BJ (cell line): ENCODE measurements at regions not wholly inside any gene's neighbourhood (a gene's known extent, or its start where the extent isn't known, plus 50 kb on each side); places are given as distances from the start of the nearest gene placed in this dataset.

Experiments
- CTCF ChIA-PET: fragments of 350-600 bp; formaldehyde crosslinking; extraction: SDS; loops from one replicate; lab custom pipeline; 2021; ENCODE audit warnings: antibody characterized with exemption, inconsistent platforms; lab: Yijun Ruan, JAX
- POLR2A ChIA-PET: fragments of 300-600 bp; sonication (Branson Sonifier 250); formaldehyde crosslinking; extraction: SDS; loops from one replicate; lab custom pipeline; 2021; ENCODE audit warnings: antibody characterized with exemption; lab: Charles Lee
- DNase-seq: peaks from one replicate; pipeline ENCODE4 v3.0.0-alpha.2; 2011; ENCODE audit warnings: low read depth
- H3K27me3 ChIP-seq: 2 replicates; pipeline ENCODE4 v1.6.0; 2011; ENCODE audit warnings: low read length; ENCODE audit not compliant: control insufficient read depth, insufficient read depth
- H3K36me3 ChIP-seq: 2 replicates; pipeline ENCODE4 v1.5.1; 2011; ENCODE audit warnings: low read length; ENCODE audit not compliant: control insufficient read depth, insufficient read depth
- H3K4me3 ChIP-seq: 2 replicates; pipeline ENCODE4 v1.5.1; 2011; ENCODE audit warnings: low read depth, mild to moderate bottlenecking, control low read depth, low read length
- TF ChIP-seq, protein P1 (sequence below): IDR thresholded peaks from 2 replicates; pipeline ENCODE4 v1.5.1; 2011; ENCODE audit warnings: low read depth, mild to moderate bottlenecking, control low read depth, inconsistent platforms, low read length, moderate library complexity; ENCODE audit not compliant: insufficient read depth

DNA sequence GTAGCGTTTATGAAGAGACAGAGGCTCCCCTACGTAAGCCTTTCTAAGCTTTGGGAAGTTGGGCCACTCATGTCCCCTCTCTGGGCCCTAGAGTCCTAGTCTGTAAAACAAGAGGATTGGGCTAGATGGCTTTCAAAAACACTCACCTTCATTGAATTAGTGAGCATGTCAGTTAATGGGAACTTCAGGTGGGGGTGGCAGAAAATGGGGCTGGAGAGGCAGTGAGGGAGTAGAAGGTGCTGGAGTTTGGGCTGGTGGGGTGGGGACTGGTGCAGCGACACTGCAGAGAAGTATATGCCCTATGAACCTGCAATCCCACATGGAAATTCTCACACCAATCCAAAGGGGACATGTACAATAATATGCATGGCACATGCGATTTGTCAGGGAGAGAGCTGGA, 182.7 kb downstream of the C1orf94 start:
- TF ChIP-seq, protein P1, sequence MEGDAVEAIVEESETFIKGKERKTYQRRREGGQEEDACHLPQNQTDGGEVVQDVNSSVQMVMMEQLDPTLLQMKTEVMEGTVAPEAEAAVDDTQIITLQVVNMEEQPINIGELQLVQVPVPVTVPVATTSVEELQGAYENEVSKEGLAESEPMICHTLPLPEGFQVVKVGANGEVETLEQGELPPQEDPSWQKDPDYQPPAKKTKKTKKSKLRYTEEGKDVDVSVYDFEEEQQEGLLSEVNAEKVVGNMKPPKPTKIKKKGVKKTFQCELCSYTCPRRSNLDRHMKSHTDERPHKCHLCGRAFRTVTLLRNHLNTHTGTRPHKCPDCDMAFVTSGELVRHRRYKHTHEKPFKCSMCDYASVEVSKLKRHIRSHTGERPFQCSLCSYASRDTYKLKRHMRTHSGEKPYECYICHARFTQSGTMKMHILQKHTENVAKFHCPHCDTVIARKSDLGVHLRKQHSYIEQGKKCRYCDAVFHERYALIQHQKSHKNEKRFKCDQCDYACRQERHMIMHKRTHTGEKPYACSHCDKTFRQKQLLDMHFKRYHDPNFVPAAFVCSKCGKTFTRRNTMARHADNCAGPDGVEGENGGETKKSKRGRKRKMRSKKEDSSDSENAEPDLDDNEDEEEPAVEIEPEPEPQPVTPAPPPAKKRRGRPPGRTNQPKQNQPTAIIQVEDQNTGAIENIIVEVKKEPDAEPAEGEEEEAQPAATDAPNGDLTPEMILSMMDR, result no peak
- H3K27me3 ChIP-seq, result no peaks in the 10 kb centered on the region
- H3K4me3 ChIP-seq, result no peak overlapping the region
- POLR2A ChIA-PET, result no interaction called here
- CTCF ChIA-PET, result no interaction called here
- H3K36me3 ChIP-seq, result no peaks in the 10 kb centered on the region
- no peak for DNase-seq

DNA sequence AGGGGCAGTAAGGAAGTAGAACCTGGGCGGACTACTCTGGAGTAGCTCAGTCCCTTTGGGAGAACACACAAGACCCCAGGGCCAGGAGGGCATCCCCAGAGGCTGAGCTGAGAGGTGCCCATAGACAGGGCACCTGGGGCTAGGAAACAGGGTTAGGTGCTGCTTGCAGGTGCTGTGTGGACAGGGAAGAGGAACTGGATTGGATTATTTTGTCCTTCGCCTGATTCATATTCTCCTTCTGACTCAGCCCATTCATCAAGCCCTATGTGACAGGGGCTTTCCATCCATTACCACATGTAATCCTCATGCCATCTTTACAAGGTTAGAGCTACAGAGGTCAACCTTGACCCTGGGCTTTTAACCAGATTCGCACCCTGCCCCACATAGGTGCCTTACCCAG, 183.9 kb downstream of the C1orf94 start:
- TF ChIP-seq, protein P1, result no peak
- no peak for DNase-seq
- ChIA-PET POLR2A (no interaction called here), CTCF (interaction anchor here (0.8 kb wide), 1 partner anchor 10 kb away, joined by 4 read pairs; no protein-coding TSS in a partner anchor)
- H3K27me3 ChIP-seq, result no peaks in the 10 kb centered on the region
- no peak overlapping the region for H3K4me3 ChIP-seq
- no peaks in the 10 kb centered on the region for H3K36me3 ChIP-seq

DNA sequence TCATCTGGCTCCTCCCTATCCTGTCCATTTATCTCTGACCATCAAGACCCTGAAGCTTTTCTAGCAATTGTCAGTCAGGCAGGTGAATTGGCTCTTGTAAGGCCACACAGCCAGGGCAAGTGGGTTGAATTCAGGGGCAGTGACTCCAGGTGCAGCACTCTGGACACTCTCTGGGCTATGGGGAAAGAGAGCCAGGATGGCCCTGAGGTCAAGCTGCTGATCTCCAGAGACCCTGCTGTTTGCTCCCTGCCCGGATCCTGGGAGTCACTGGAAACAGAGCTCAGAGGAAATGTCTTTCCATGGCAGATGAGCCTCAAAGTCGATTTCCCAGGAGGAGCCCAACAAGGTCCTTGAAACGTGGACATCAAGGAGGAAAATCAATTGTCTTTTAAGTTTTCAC, 184.4 kb downstream of the C1orf94 start:
- ChIA-PET CTCF (interaction anchor here (0.8 kb wide), 1 partner anchor 9 kb away, joined by 4 read pairs; no protein-coding TSS in a partner anchor), POLR2A (no interaction called here)
- no peak for DNase-seq
- Histone ChIP-seq H3K27me3 (no peaks in the 10 kb centered on the region), H3K4me3 (no peak overlapping the region), H3K36me3 (no peaks in the 10 kb centered on the region)
- TF ChIP-seq, protein P1, result no peak

DNA sequence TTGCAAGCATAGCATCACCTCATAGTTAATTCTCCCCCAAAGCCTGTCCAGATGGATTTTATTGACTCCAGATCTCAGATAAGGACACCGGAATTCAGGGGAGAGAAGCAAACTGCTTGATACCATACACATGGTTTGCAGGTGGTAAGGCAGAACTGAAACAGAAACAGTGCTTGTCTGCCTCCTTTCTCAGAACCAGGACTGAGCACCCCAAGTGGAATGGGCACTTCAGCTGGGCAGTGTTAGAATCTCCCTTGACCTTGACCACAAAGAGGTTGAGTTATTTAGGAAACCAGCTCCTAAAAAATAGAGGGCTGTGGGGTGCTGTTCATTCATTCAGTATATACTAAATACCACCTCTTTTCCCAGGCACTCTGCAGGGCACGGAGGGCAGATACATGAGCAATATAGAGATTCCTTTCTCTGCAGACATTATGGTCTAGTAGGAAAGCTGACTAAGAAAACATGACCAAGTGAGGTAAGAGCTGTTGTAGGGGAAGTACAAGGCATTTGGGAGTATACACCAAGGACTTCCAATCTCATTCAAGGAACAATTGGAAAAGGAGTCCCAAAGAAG, 185.2 kb downstream of the C1orf94 start:
- TF ChIP-seq, protein P1, result no peak

DNA sequence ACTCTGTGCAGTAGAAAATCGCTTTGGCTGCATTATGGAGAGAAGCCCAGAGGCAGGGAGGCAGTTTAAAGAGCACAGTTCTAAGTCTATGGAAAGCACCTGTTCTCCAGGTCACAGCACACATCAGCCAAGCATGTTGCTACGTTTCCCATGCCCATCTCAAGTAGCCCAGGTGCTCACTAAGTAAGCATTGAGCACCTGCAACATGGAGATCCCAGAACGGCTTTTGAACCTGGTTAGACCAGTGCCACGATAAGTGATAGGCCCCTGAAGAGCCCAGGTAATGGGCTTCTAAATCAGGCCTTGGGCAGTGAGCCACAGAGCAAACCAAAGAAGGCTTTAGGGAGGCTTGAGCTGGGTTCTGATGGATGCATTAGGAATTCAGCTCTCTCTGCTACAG, 186.2 kb downstream of the C1orf94 start:
- POLR2A ChIA-PET, result no interaction called here
- TF ChIP-seq, protein P1, result no peak
- CTCF ChIA-PET, result no interaction called here
- DNase-seq, result no peak
- Histone ChIP-seq H3K4me3 (no peak overlapping the region), H3K27me3 (no peaks in the 10 kb centered on the region), H3K36me3 (no peaks in the 10 kb centered on the region)

More for the DNA sequence above, 185.2 kb downstream of the C1orf94 start:
- CTCF ChIA-PET, result no interaction called here
- no peak overlapping the region for H3K4me3 ChIP-seq
- no peaks in the 10 kb centered on the region for H3K27me3 ChIP-seq
- no peaks in the 10 kb centered on the region for H3K36me3 ChIP-seq
- DNase-seq, result peak; percentile 20
- POLR2A ChIA-PET, result no interaction called here
